ENCODE measurements at regions not wholly inside any gene's neighbourhood (a gene's known extent, or its start where the extent isn't known, plus 50 kb on each side); places are given as distances from the start of the nearest gene placed in this dataset.

GRCh38 chr7:67407392-67408071 is 410.9 kb downstream of the TYW1 start:
- Mint-ChIP-seq H3K27me3 (ENCODE audit: low read depth) (peaks cover under 1% of the 10 kb centered on the region), H3K4me3 (no peak overlapping the region), H3K27ac (no peak overlapping the region), H3K9me3 (peaks cover 2% of the 10 kb centered on the region in 2 donors), H3K4me1 (ENCODE audit: low read depth) (no peaks in the 10 kb centered on the region), H3K36me3 (ENCODE audit: insufficient read depth in 2 of 2) (no peaks in the 10 kb centered on the region)
- DNase-seq = no peak
- no peak for ATAC-seq (replicated peaks in 1 of 2)

GRCh38 chr7:67408109-67408508 is 411.5 kb downstream of the TYW1 start:
- Mint-ChIP-seq H3K27ac (no peak overlapping the region), H3K36me3 (ENCODE audit: insufficient read depth in 2 of 2) (no peaks in the 10 kb centered on the region), H3K9me3 (peaks cover 2% of the 10 kb centered on the region in 2 donors), H3K4me3 (no peak overlapping the region), H3K27me3 (ENCODE audit: low read depth) (peaks cover 6% of the 10 kb centered on the region), H3K4me1 (ENCODE audit: low read depth) (no peaks in the 10 kb centered on the region)
- ATAC-seq (replicated peaks in 1 of 2) = no peak
- no peak for DNase-seq

GRCh38 chr7:67413670-67414069 is 417.0 kb downstream of the TYW1 start:
- peaks cover 8% of the 10 kb centered on the region for H3K27me3 Mint-ChIP-seq (ENCODE audit: low read depth)
- peaks cover 3 to 6% of the 10 kb centered on the region in 2 donors for H3K9me3 Mint-ChIP-seq
- peaks cover 0 to 2% of the 10 kb centered on the region in 2 donors for H3K36me3 Mint-ChIP-seq (ENCODE audit: insufficient read depth in 2 of 2)
- H3K4me3 Mint-ChIP-seq = no peak overlapping the region
- no peaks in the 10 kb centered on the region for H3K4me1 Mint-ChIP-seq (ENCODE audit: low read depth)
- H3K27ac Mint-ChIP-seq = no peak overlapping the region
- ATAC-seq (replicated peaks in 1 of 2) (no peak), DNase-seq (no peak)

- peaks cover 6 to 9% of the 10 kb centered on the region in 2 donors for H3K9me3 Mint-ChIP-seq
- ATAC-seq (replicated peaks in 1 of 2) = no peak
- peaks cover 8% of the 10 kb centered on the region for H3K27me3 Mint-ChIP-seq (ENCODE audit: low read depth)
- H3K36me3 Mint-ChIP-seq (ENCODE audit: insufficient read depth in 2 of 2) = peaks cover 0 to 2% of the 10 kb centered on the region in 2 donors
- H3K4me1 Mint-ChIP-seq (ENCODE audit: low read depth) = no peaks in the 10 kb centered on the region
- DNase-seq = no peak
- no peak overlapping the region for H3K27ac Mint-ChIP-seq
- no peak overlapping the region for H3K4me3 Mint-ChIP-seq
Measured at GRCh38 chr7:67414858-67415257, 418.2 kb downstream of the TYW1 start.

GRCh38 chr7:67422601-67423000 is 426.0 kb downstream of the TYW1 start:
- no peaks in the 10 kb centered on the region for H3K4me1 Mint-ChIP-seq (ENCODE audit: low read depth)
- no peak for DNase-seq
- H3K9me3 Mint-ChIP-seq = peaks cover 3% of the 10 kb centered on the region in 2 donors
- no peak overlapping the region for H3K27ac Mint-ChIP-seq
- H3K4me3 Mint-ChIP-seq = no peak overlapping the region
- no peak for ATAC-seq (replicated peaks in 1 of 2)
- no peaks in the 10 kb centered on the region for H3K27me3 Mint-ChIP-seq (ENCODE audit: low read depth)
- no peaks in the 10 kb centered on the region for H3K36me3 Mint-ChIP-seq (ENCODE audit: insufficient read depth in 2 of 2)

- H3K4me1 Mint-ChIP-seq (ENCODE audit: low read depth) = no peaks in the 10 kb centered on the region
- no peaks in the 10 kb centered on the region for H3K27me3 Mint-ChIP-seq (ENCODE audit: low read depth)
- no peaks in the 10 kb centered on the region for H3K36me3 Mint-ChIP-seq (ENCODE audit: insufficient read depth in 2 of 2)
- H3K9me3 Mint-ChIP-seq = peaks cover 3% of the 10 kb centered on the region in 2 donors
- no peak for DNase-seq
- no peak for ATAC-seq (replicated peaks in 1 of 2)
- no peak overlapping the region for H3K27ac Mint-ChIP-seq
- no peak overlapping the region for H3K4me3 Mint-ChIP-seq
Measured at GRCh38 chr7:67423065-67423464, 426.4 kb downstream of the TYW1 start.

- no peaks in the 10 kb centered on the region for H3K9me3 Mint-ChIP-seq
- no peak overlapping the region for H3K27ac Mint-ChIP-seq
- no peak for ATAC-seq (replicated peaks in 1 of 2)
- H3K27me3 Mint-ChIP-seq (ENCODE audit: low read depth) = no peaks in the 10 kb centered on the region
- H3K4me3 Mint-ChIP-seq = no peak overlapping the region
- DNase-seq = no peak
- H3K36me3 Mint-ChIP-seq (ENCODE audit: insufficient read depth in 2 of 2) = no peaks in the 10 kb centered on the region
- H3K4me1 Mint-ChIP-seq (ENCODE audit: low read depth) = no peaks in the 10 kb centered on the region
Measured at GRCh38 chr7:67426654-67427053, 430.0 kb downstream of the TYW1 start.

- ATAC-seq (replicated peaks in 1 of 2) (no peak), DNase-seq (no peak)
- no peaks in the 10 kb centered on the region for H3K27me3 Mint-ChIP-seq (ENCODE audit: low read depth)
- H3K27ac Mint-ChIP-seq = no peak overlapping the region
- no peak overlapping the region for H3K4me3 Mint-ChIP-seq
- peaks cover 1 to 8% of the 10 kb centered on the region in 2 donors for H3K9me3 Mint-ChIP-seq
- H3K36me3 Mint-ChIP-seq (ENCODE audit: insufficient read depth in 2 of 2) = peaks cover 0 to 2% of the 10 kb centered on the region in 2 donors
- H3K4me1 Mint-ChIP-seq (ENCODE audit: low read depth) = no peaks in the 10 kb centered on the region
Measured at GRCh38 chr7:67429735-67430134, 433.1 kb downstream of the TYW1 start.

- peaks cover 3 to 10% of the 10 kb centered on the region in 2 donors for H3K9me3 Mint-ChIP-seq
- no peaks in the 10 kb centered on the region for H3K4me1 Mint-ChIP-seq (ENCODE audit: low read depth)
- ATAC-seq (replicated peaks in 1 of 2) = no peak
- no peaks in the 10 kb centered on the region for H3K27me3 Mint-ChIP-seq (ENCODE audit: low read depth)
- H3K27ac Mint-ChIP-seq = no peak overlapping the region
- H3K4me3 Mint-ChIP-seq = no peak overlapping the region
- H3K36me3 Mint-ChIP-seq (ENCODE audit: insufficient read depth in 2 of 2) = peaks cover 0 to 2% of the 10 kb centered on the region in 2 donors
- DNase-seq = no peak
Measured at GRCh38 chr7:67432536-67433234, 436.1 kb downstream of the TYW1 start.

- Mint-ChIP-seq H3K4me1 (ENCODE audit: low read depth) (no peaks in the 10 kb centered on the region), H3K9me3 (peaks cover 3 to 10% of the 10 kb centered on the region in 2 donors), H3K4me3 (no peak overlapping the region), H3K27me3 (ENCODE audit: low read depth) (no peaks in the 10 kb centered on the region), H3K36me3 (ENCODE audit: insufficient read depth in 2 of 2) (peaks cover 0 to 2% of the 10 kb centered on the region in 2 donors), H3K27ac (no peak overlapping the region)
- DNase-seq (no peak), ATAC-seq (replicated peaks in 1 of 2) (no peak)
Measured at GRCh38 chr7:67435894-67436535, 439.4 kb downstream of the TYW1 start.

- no peak overlapping the region for H3K4me3 Mint-ChIP-seq
- DNase-seq = no peak
- H3K27me3 Mint-ChIP-seq (ENCODE audit: low read depth) = no peaks in the 10 kb centered on the region
- no peak for ATAC-seq (replicated peaks in 1 of 2)
- peaks cover 0 to 2% of the 10 kb centered on the region in 2 donors for H3K36me3 Mint-ChIP-seq (ENCODE audit: insufficient read depth in 2 of 2)
- H3K9me3 Mint-ChIP-seq = peaks cover 3 to 8% of the 10 kb centered on the region in 2 donors
- no peak overlapping the region for H3K27ac Mint-ChIP-seq
- H3K4me1 Mint-ChIP-seq (ENCODE audit: low read depth) = no peaks in the 10 kb centered on the region
Measured at GRCh38 chr7:67438198-67438882, 441.7 kb downstream of the TYW1 start.

- Mint-ChIP-seq H3K4me3 (no peak overlapping the region), H3K27me3 (ENCODE audit: low read depth) (no peaks in the 10 kb centered on the region), H3K27ac (no peak overlapping the region), H3K36me3 (ENCODE audit: insufficient read depth in 2 of 2) (peaks cover 0 to 2% of the 10 kb centered on the region in 2 donors), H3K9me3 (peaks cover 1 to 4% of the 10 kb centered on the region in 2 donors), H3K4me1 (ENCODE audit: low read depth) (no peaks in the 10 kb centered on the region)
- DNase-seq = no peak
- no peak for ATAC-seq (replicated peaks in 1 of 2)
Measured at GRCh38 chr7:67438913-67439505, 442.4 kb downstream of the TYW1 start.

- Mint-ChIP-seq H3K27me3 (ENCODE audit: low read depth) (no peaks in the 10 kb centered on the region), H3K4me3 (no peak overlapping the region), H3K4me1 (ENCODE audit: low read depth) (no peaks in the 10 kb centered on the region), H3K9me3 (peaks cover 0 to 1% of the 10 kb centered on the region in 2 donors), H3K27ac (no peak overlapping the region), H3K36me3 (ENCODE audit: insufficient read depth in 2 of 2) (no peaks in the 10 kb centered on the region)
- DNase-seq (no peak), ATAC-seq (replicated peaks in 1 of 2) (no peak)
Measured at GRCh38 chr7:67440321-67440720, 443.7 kb downstream of the TYW1 start.

Data from activated T-cell treated with anti-CD3 and anti-CD28 coated beads, Interleukin-2, amount 50 U/mL, for 72 hours (primary cell).